ENCODE measurements at regions not wholly inside any gene's neighbourhood (a gene's known extent, or its start where the extent isn't known, plus 50 kb on each side); places are given as distances from the start of the nearest gene placed in this dataset.

- Histone ChIP-seq H3K27ac (ENCODE audit: low read depth in 1 of 2, low read length in 2 of 2) (no peak overlapping the region), H3K9me3 (ENCODE audit: control insufficient read depth in 4 of 4, low read length in 3 of 4) (no peaks in the 10 kb centered on the region), H3K36me3 (ENCODE audit: control insufficient read depth in 4 of 4, insufficient read depth in 3 of 4, low read depth in 1 of 4, low read length in 3 of 4) (no peaks in the 10 kb centered on the region), H3K4me1 (ENCODE audit: control insufficient read depth in 4 of 4, insufficient read depth in 4 of 4, low read length in 3 of 4) (no peaks in the 10 kb centered on the region), H3K4me3 (ENCODE audit: low read depth in 1 of 3, low read length in 3 of 3) (no peak overlapping the region), H3K9ac (ENCODE audit: low read depth in 1 of 2, low read length in 2 of 2) (no peak overlapping the region), H3K27me3 (ENCODE audit: control insufficient read depth in 4 of 4, insufficient read depth in 4 of 4, low read length in 3 of 4) (peaks cover 0 to 3% (median 0%) of the 10 kb centered on the region in 4 donors)
- TF ChIP-seq GABPA (IDR thresholded peaks at IDR 0.05 in 1 of 2, conservative IDR thresholded peaks at IDR 0.05 in 1 of 2) (no peak), MAX (IDR thresholded peaks at IDR 0.05) (no peak), ATF3 (IDR thresholded peaks at IDR 0.05) (no peak), TAF1 (conservative IDR thresholded peaks at IDR 0.05) (no peak), SP1 (IDR thresholded peaks at IDR 0.05) (no peak), HNF4A (conservative IDR thresholded peaks at IDR 0.05) (no peak), NR2F2 (IDR thresholded peaks at IDR 0.05) (no peak), FOXA1 (IDR thresholded peaks at IDR 0.05) (no peak), JUND (IDR thresholded peaks at IDR 0.05) (no peak), RAD21 (IDR thresholded peaks at IDR 0.05) (no peak), EGR1 (IDR thresholded peaks at IDR 0.05; ENCODE audit: low read depth in 2 of 2) (no peak)
- no peak for DNase-seq (ENCODE audit: low spot score)
- WGBS = 73% methylated on average over 2 of the region's 2 CpGs
These were observed 96.7 kb upstream of the KCNA3 start for GRCh38 chr1:110771245-110772022.

GRCh38 chr1:110770832-110771231, 96.1 kb upstream of the KCNA3 start:
- TF ChIP-seq GABPA (IDR thresholded peaks at IDR 0.05 in 1 of 2, conservative IDR thresholded peaks at IDR 0.05 in 1 of 2) (no peak), HNF4A (conservative IDR thresholded peaks at IDR 0.05) (no peak), NR2F2 (IDR thresholded peaks at IDR 0.05) (no peak), FOXA1 (IDR thresholded peaks at IDR 0.05) (no peak), EGR1 (IDR thresholded peaks at IDR 0.05; ENCODE audit: low read depth in 2 of 2) (no peak), YY1 (IDR thresholded peaks at IDR 0.05) (no peak), SP1 (IDR thresholded peaks at IDR 0.05) (no peak)
- Histone ChIP-seq H3K4me1 (ENCODE audit: control insufficient read depth in 4 of 4, insufficient read depth in 4 of 4, low read length in 3 of 4) (no peaks in the 10 kb centered on the region), H3K36me3 (ENCODE audit: control insufficient read depth in 4 of 4, insufficient read depth in 3 of 4, low read depth in 1 of 4, low read length in 3 of 4) (no peaks in the 10 kb centered on the region), H3K9me3 (ENCODE audit: control insufficient read depth in 4 of 4, low read length in 3 of 4) (no peaks in the 10 kb centered on the region), H3K27ac (ENCODE audit: low read depth in 1 of 2, low read length in 2 of 2) (no peak overlapping the region), H3K9ac (ENCODE audit: low read depth in 1 of 2, low read length in 2 of 2) (no peak overlapping the region), H3K27me3 (ENCODE audit: control insufficient read depth in 4 of 4, insufficient read depth in 4 of 4, low read length in 3 of 4) (peaks cover 0 to 3% (median 0%) of the 10 kb centered on the region in 4 donors), H3K4me3 (ENCODE audit: low read depth in 1 of 3, low read length in 3 of 3) (no peak overlapping the region)
- no peak for DNase-seq (ENCODE audit: low spot score)
- 58% methylated on average over 2 of the region's 2 CpGs for WGBS

- Histone ChIP-seq H3K36me3 (ENCODE audit: control insufficient read depth in 4 of 4, insufficient read depth in 3 of 4, low read depth in 1 of 4, low read length in 3 of 4) (no peaks in the 10 kb centered on the region), H3K9me3 (ENCODE audit: control insufficient read depth in 4 of 4, low read length in 3 of 4) (no peaks in the 10 kb centered on the region), H3K4me1 (ENCODE audit: control insufficient read depth in 4 of 4, insufficient read depth in 4 of 4, low read length in 3 of 4) (no peaks in the 10 kb centered on the region), H3K9ac (ENCODE audit: low read depth in 1 of 2, low read length in 2 of 2) (no peak overlapping the region), H3K27me3 (ENCODE audit: control insufficient read depth in 4 of 4, insufficient read depth in 4 of 4, low read length in 3 of 4) (peaks cover 0 to 3% (median 0%) of the 10 kb centered on the region in 4 donors), H3K4me3 (ENCODE audit: low read depth in 1 of 3, low read length in 3 of 3) (no peak overlapping the region), H3K27ac (ENCODE audit: low read depth in 1 of 2, low read length in 2 of 2) (no peak overlapping the region)
- 38% methylated on average over 2 of the region's 2 CpGs for WGBS
- DNase-seq (ENCODE audit: low spot score) = no peak
- TF ChIP-seq YY1 (IDR thresholded peaks at IDR 0.05) (no peak), HNF4A (conservative IDR thresholded peaks at IDR 0.05) (no peak), ZBTB33 (IDR thresholded peaks at IDR 0.05) (no peak), RAD21 (IDR thresholded peaks at IDR 0.05) (no peak), EGR1 (IDR thresholded peaks at IDR 0.05; ENCODE audit: low read depth in 2 of 2) (no peak), FOXA2 (IDR thresholded peaks at IDR 0.05) (no peak), HNF4G (IDR thresholded peaks at IDR 0.05) (no peak), TAF1 (conservative IDR thresholded peaks at IDR 0.05) (no peak), RXRA (IDR thresholded peaks at IDR 0.05) (no peak), JUND (IDR thresholded peaks at IDR 0.05) (no peak), SP1 (IDR thresholded peaks at IDR 0.05) (no peak)
These were observed 93.9 kb upstream of the KCNA3 start for GRCh38 chr1:110768605-110769004.

Measured in liver (tissue), 7 donors.